Endothelial cell (in vitro differentiated cells): ENCODE measurements at regions not wholly inside any gene's neighbourhood (a gene's known extent, or its start where the extent isn't known, plus 50 kb on each side); places are given as distances from the start of the nearest gene placed in this dataset.
A peak's percentile ranks its signal among the peaks of the same experiment; 100 is the strongest.

Experiments used
- DNase-seq: peaks from one replicate; pipeline ENCODE4 v3.0.0; 2021; ENCODE audit warnings: low spot score
- H3K27ac Mint-ChIP-seq: one replicate; pipeline ENCODE4 v1.8.0; 2021; ENCODE audit warnings: mixed read lengths, inconsistent platforms; ENCODE audit not compliant: unreplicated experiment
- H3K27me3 Mint-ChIP-seq: one replicate; pipeline ENCODE4 v1.8.0; 2021; ENCODE audit warnings: mild to moderate bottlenecking, moderate library complexity, mixed read lengths, inconsistent platforms; ENCODE audit not compliant: unreplicated experiment
- H3K36me3 Mint-ChIP-seq: one replicate; pipeline ENCODE4 v1.8.0; 2021; ENCODE audit warnings: mild to moderate bottlenecking, low read depth, mixed read lengths, inconsistent platforms; ENCODE audit not compliant: unreplicated experiment
- H3K4me1 Mint-ChIP-seq: one replicate; pipeline ENCODE4 v1.8.0; 2021; ENCODE audit warnings: mild to moderate bottlenecking, mixed read lengths, inconsistent platforms; ENCODE audit not compliant: unreplicated experiment
- H3K4me3 Mint-ChIP-seq: one replicate; pipeline ENCODE4 v1.8.0; 2021; ENCODE audit warnings: mild to moderate bottlenecking, mixed read lengths, inconsistent platforms; ENCODE audit not compliant: unreplicated experiment
- H3K9me3 Mint-ChIP-seq: one replicate; pipeline ENCODE4 v1.8.0; 2021; ENCODE audit warnings: mixed read lengths, inconsistent platforms; ENCODE audit not compliant: unreplicated experiment
- CTCF ChIP-seq: fragments of 200-600 bp; sonication (generic); IDR thresholded peaks from one replicate; pipeline ENCODE4 v1.5.0; 2021; ENCODE audit warnings: antibody characterized with exemption; ENCODE audit not compliant: unreplicated experiment

- no peak for TF ChIP-seq CTCF
- Mint-ChIP-seq H3K4me1 (peaks cover 2% of the 10 kb centered on the region), H3K36me3 (no peaks in the 10 kb centered on the region), H3K27ac (no peak overlapping the region), H3K4me3 (no peak overlapping the region), H3K9me3 (no peaks in the 10 kb centered on the region), H3K27me3 (no peaks in the 10 kb centered on the region)
- DNase-seq, result no peak
Measured at GRCh38 chr2:104649866-104650265, 204.0 kb upstream of the POU3F3 start.

- Mint-ChIP-seq H3K36me3 (no peaks in the 10 kb centered on the region), H3K27me3 (no peaks in the 10 kb centered on the region), H3K27ac (no peak overlapping the region), H3K9me3 (no peaks in the 10 kb centered on the region), H3K4me1 (peaks cover 6% of the 10 kb centered on the region), H3K4me3 (no peak overlapping the region)
- no peak for DNase-seq
- TF ChIP-seq CTCF, result no peak
Measured at GRCh38 chr2:104650405-104650996, 203.4 kb upstream of the POU3F3 start.

- Mint-ChIP-seq H3K9me3 (no peaks in the 10 kb centered on the region), H3K27ac (no peak overlapping the region)
- no peak for DNase-seq
Measured at GRCh38 chr2:104654811-104655210, 199.1 kb upstream of the POU3F3 start.

GRCh38 chr2:104656571-104657163 lies 197.2 kb upstream of the POU3F3 start:
- H3K36me3 Mint-ChIP-seq, result no peaks in the 10 kb centered on the region
- H3K4me3 Mint-ChIP-seq, result no peak overlapping the region
- no peaks in the 10 kb centered on the region for H3K9me3 Mint-ChIP-seq
- peaks cover 7% of the 10 kb centered on the region for H3K27me3 Mint-ChIP-seq
- peaks cover 27% of the 10 kb centered on the region for H3K4me1 Mint-ChIP-seq
- DNase-seq, result peak; percentile 15
- no peak overlapping the region for H3K27ac Mint-ChIP-seq
- TF ChIP-seq CTCF, result no peak

More at GRCh38 chr2:104654811-104655210, 199.1 kb upstream of the POU3F3 start:
- no peaks in the 10 kb centered on the region for H3K36me3 Mint-ChIP-seq
- peaks cover 27% of the 10 kb centered on the region for H3K4me1 Mint-ChIP-seq
- H3K4me3 Mint-ChIP-seq, result no peak overlapping the region
- TF ChIP-seq CTCF, result no peak
- peaks cover 7% of the 10 kb centered on the region for H3K27me3 Mint-ChIP-seq

- no peak overlapping the region for H3K27ac Mint-ChIP-seq
- peaks cover 7% of the 10 kb centered on the region for H3K27me3 Mint-ChIP-seq
- no peaks in the 10 kb centered on the region for H3K9me3 Mint-ChIP-seq
- peaks cover 27% of the 10 kb centered on the region for H3K4me1 Mint-ChIP-seq
- TF ChIP-seq CTCF, result no peak
- DNase-seq, result peak; percentile 27
- H3K36me3 Mint-ChIP-seq, result no peaks in the 10 kb centered on the region
- peak overlapping the region; percentile 38 for H3K4me3 Mint-ChIP-seq
Measured at GRCh38 chr2:104658144-104658835, 195.6 kb upstream of the POU3F3 start.
